Right atrium auricular region (tissue), 2 donors: ENCODE measurements at regions not wholly inside any gene's neighbourhood (a gene's known extent, or its start where the extent isn't known, plus 50 kb on each side); places are given as distances from the start of the nearest gene placed in this dataset.

Source experiments
- DNase-seq: peaks from one replicate; pipeline ENCODE4 v3.0.0-alpha.2; 2019; ENCODE audit warnings: low spot score
- H3K27ac ChIP-seq, 2 donors: fragments of 200-600 bp; sonication (generic); 1 replicate in 1 of 2; 2 replicates in 1 of 2; pipeline ENCODE4 v1.5.1; 2016 to 2019
- H3K27me3 ChIP-seq, 2 donors: fragments of 200-600 bp; sonication (generic); one replicate each; pipeline versions ENCODE4 v1.5.1 to v1.6.0; 2017 to 2019
- H3K36me3 ChIP-seq: fragments of 200-600 bp; sonication (generic); one replicate; pipeline ENCODE4 v1.5.1; 2016
- H3K4me1 ChIP-seq, 2 donors: fragments of 200-600 bp; sonication (generic); one replicate each; pipeline versions ENCODE4 v1.5.1 to v1.6.0; 2017 to 2019
- H3K4me3 ChIP-seq, 2 donors: fragments of 200-600 bp; sonication (generic); 1 replicate in 1 of 2; 2 replicates in 1 of 2; pipeline ENCODE4 v1.5.1; 2017 to 2019; ENCODE audit warnings: mild to moderate bottlenecking in 1 of 2, moderate library complexity in 1 of 2
- H3K9me3 ChIP-seq, 2 donors: fragments of 200-600 bp; sonication (generic); one replicate each; pipeline ENCODE4 v1.5.1; 2019
- TF ChIP-seq, protein P1 (sequence below), 2 donors: fragments of 200-600 bp; sonication (generic); IDR thresholded peaks; one replicate each; pipeline ENCODE4 v1.5.1; 2019; ENCODE audit warnings: antibody characterized with exemption in 2 of 2

DNA sequence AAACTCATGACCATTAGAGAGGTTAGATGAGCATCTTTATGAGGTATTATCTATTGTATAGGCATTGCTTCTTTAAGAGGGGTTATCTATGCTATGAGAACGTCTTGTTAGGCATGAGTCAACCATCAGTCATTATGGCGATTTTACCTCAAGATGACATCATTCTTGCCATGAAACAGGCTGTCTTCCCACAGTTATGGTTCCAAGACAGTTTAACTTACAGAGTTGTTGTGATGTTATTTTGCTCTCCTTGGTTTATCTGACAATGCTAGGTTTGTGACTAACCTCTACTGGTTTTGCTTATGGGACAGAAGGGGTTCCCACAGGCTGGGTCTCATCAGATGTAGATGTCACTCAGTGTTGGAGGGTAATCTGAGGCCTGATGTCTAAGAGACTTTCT, 1864.7 kb upstream of the ACO1 start:
- DNase-seq: no peak
- H3K27me3 ChIP-seq: no peaks in the 10 kb centered on the region

DNA sequence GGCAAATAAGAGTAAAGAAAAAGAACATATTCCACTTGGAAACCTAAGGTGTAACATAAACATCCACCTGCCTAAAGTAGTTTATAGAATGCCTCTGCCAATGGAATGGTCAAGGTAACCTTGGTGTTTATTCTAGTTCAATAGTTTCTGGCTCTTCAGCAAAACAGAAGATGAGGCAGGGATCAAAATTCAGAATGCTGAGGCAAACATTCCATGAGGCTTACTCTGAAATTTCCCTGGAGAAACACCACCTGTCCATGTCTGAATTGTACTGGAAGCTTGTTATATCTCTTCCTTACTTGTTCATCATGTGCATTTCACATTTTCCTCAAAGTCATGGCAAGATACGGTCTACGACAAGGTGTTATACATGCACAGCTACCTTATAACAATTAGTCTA, 1862.4 kb upstream of the ACO1 start:
- Histone ChIP-seq H3K4me1 (no peaks in the 10 kb centered on the region), H3K27me3 (no peaks in the 10 kb centered on the region), H3K4me3 (no peak overlapping the region), H3K9me3 (no peaks in the 10 kb centered on the region), H3K27ac (no peak overlapping the region), H3K36me3 (no peaks in the 10 kb centered on the region)
- TF ChIP-seq, protein P1, sequence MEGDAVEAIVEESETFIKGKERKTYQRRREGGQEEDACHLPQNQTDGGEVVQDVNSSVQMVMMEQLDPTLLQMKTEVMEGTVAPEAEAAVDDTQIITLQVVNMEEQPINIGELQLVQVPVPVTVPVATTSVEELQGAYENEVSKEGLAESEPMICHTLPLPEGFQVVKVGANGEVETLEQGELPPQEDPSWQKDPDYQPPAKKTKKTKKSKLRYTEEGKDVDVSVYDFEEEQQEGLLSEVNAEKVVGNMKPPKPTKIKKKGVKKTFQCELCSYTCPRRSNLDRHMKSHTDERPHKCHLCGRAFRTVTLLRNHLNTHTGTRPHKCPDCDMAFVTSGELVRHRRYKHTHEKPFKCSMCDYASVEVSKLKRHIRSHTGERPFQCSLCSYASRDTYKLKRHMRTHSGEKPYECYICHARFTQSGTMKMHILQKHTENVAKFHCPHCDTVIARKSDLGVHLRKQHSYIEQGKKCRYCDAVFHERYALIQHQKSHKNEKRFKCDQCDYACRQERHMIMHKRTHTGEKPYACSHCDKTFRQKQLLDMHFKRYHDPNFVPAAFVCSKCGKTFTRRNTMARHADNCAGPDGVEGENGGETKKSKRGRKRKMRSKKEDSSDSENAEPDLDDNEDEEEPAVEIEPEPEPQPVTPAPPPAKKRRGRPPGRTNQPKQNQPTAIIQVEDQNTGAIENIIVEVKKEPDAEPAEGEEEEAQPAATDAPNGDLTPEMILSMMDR (IDR thresholded peaks at IDR 0.05): no peak
- no peak for DNase-seq

More for the DNA sequence above, 1864.7 kb upstream of the ACO1 start:
- Histone ChIP-seq H3K27ac (no peak overlapping the region), H3K4me1 (no peaks in the 10 kb centered on the region), H3K36me3 (no peaks in the 10 kb centered on the region), H3K4me3 (no peak overlapping the region), H3K9me3 (no peaks in the 10 kb centered on the region)
- TF ChIP-seq, protein P1 (IDR thresholded peaks at IDR 0.05): no peak

DNA sequence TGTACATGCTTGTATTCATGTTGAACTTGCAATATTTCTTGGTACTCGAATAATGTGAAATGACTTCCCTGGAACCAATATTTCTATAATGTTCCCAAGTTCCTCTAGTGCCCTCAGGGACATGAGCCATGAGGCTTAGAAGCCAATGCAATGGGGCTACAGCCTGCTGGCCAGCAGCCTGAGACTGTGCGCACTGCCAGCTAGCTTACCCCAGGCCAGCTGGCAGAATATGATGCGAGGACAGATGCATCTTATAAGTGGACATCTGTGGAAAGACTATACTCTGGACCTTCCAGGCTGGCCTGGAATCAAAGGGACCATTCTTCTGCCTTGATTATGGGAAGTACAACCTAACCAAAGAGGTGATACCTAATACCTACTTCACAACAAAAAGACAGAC, 1862.0 kb upstream of the ACO1 start:
- H3K27ac ChIP-seq: no peak overlapping the region
- no peak for DNase-seq
- TF ChIP-seq, protein P1 (IDR thresholded peaks at IDR 0.05): no peak
- H3K9me3 ChIP-seq: no peaks in the 10 kb centered on the region
- H3K27me3 ChIP-seq: no peaks in the 10 kb centered on the region
- no peak overlapping the region for H3K4me3 ChIP-seq
- H3K4me1 ChIP-seq: no peaks in the 10 kb centered on the region
- H3K36me3 ChIP-seq: no peaks in the 10 kb centered on the region

DNA sequence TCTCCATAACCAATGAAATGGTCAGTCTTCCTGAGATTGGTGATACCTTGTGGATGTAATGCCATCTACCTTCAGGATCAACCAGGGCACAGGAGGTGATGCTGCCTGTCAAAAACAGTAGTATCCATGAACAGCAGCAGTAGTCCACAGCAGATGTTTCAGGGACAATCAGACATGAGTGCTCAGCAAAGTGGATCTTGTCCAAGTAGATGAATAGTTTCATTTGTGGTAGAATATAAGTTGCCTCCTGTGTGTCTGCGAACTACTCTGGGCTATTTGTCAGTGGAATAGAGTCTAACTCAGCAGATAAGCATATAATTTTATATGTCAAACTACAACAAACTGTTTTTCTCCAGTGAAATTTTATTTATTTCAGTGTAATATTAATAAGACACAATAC, 1860.1 kb upstream of the ACO1 start:
- TF ChIP-seq, protein P1 (IDR thresholded peaks at IDR 0.05): no peak
- no peak for DNase-seq
- Histone ChIP-seq H3K27ac (no peak overlapping the region), H3K9me3 (no peaks in the 10 kb centered on the region), H3K27me3 (no peaks in the 10 kb centered on the region), H3K4me3 (no peak overlapping the region), H3K36me3 (no peaks in the 10 kb centered on the region), H3K4me1 (no peaks in the 10 kb centered on the region)

DNA sequence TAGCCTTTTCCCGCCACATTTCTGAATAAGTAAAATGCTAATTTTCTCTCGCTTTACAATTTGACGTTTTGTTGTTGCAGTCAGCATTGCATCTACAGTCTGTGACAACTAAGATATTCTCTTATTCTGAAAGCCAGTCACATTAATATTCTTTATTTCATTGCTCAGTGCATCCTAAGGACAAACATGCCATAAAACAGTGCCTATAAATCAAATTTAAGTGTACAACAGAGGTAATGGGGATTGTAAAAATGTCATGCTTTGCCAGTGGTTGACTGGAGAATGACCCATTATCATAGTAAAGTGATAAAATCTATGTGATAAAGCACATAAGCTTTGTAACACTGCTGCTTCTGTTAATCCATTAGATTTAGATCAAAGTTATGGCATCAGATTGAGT, 1850.0 kb upstream of the ACO1 start:
- Histone ChIP-seq H3K4me3 (no peak overlapping the region), H3K27me3 (no peaks in the 10 kb centered on the region), H3K9me3 (no peaks in the 10 kb centered on the region), H3K36me3 (no peaks in the 10 kb centered on the region), H3K27ac (no peak overlapping the region), H3K4me1 (no peaks in the 10 kb centered on the region)
- no peak for DNase-seq
- TF ChIP-seq, protein P1 (IDR thresholded peaks at IDR 0.05): no peak

DNA sequence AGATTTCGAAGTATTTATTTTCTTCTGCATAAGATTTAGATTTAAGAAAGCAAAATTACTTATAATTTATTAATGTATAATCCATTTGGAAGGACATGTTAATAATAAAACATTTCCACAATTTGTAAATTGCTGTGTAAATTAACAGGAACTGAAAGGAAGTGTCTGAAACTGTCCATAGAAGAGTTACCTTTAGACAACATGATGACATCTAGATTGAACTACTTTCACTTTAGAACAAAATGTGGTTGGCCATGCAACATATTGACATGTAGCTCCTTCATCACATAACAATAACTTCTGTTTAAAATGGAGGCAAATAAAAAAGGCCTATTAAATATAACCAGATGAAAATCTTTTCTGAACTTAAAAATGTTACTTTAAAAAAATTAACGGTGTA, 1849.5 kb upstream of the ACO1 start:
- no peak overlapping the region for H3K4me3 ChIP-seq
- no peaks in the 10 kb centered on the region for H3K36me3 ChIP-seq
- TF ChIP-seq, protein P1 (IDR thresholded peaks at IDR 0.05): no peak
- H3K4me1 ChIP-seq: no peaks in the 10 kb centered on the region
- H3K27ac ChIP-seq: no peak overlapping the region
- no peaks in the 10 kb centered on the region for H3K9me3 ChIP-seq
- no peaks in the 10 kb centered on the region for H3K27me3 ChIP-seq
- no peak for DNase-seq
